ENCODE measurements at regions not wholly inside any gene's neighbourhood (a gene's known extent, or its start where the extent isn't known, plus 50 kb on each side); places are given as distances from the start of the nearest gene placed in this dataset.

DNA sequence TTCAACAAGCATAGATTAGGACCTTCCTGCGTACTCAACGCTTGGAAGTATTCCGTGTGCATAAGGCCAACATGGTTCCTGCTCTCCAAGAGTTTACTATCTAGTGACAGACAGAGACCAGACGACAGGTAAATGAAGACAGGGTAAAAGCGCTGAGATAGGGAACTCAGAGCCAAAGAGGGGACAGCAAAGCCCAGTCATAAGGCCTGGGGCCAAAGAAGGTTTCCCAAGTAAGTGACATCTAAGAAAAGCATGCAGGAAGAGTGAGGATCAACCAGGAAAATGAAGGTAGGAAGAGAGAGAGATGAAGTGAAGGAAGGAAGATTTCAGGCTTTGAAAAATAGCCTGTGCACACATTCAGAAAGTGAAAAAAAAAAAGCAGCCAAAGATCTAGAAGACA is 76.9 kb upstream of the CDH20 start:
- no peak for DNase-seq (ENCODE audit: low spot score)

DNA sequence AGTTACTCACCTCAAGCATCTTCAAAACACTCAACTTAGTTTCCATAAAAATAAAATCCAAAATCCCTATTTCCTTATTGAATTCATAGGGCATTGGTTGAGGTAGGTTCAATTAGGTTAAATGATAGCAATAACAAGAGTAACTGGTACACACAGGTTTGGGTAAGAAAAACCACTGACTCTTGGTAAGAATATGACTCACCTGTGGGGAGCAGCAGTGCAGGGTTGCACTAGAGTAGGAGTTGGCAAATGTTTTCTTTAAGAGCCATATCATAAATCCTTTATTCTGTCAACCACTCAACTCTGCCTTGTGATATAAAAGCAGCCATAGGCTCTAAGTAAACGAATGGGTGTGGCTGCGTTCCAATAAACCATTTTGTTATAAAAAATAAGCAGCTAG is 71.4 kb upstream of the CDH20 start:
- no peak for DNase-seq (ENCODE audit: low spot score)

DNA sequence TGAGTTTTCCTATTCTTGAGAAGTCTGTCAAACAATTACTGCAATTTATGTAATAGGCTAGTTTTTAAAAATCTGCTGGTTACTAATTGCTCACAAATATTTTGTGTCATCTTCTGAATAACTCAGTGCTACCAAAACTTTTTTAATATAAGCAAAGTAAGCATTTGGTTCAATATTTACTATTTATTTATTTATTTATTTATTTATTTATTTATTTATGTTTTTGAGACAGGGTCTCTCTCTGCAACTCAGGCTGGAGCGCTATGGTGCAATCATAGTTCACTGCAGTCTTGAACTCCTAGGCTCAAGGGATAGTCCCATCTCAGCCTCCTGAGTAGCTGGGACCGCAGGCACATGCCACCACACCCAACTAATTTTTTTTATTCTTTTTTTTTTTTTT is 60.4 kb upstream of the CDH20 start:
- DNase-seq (ENCODE audit: low spot score): no peak

DNA sequence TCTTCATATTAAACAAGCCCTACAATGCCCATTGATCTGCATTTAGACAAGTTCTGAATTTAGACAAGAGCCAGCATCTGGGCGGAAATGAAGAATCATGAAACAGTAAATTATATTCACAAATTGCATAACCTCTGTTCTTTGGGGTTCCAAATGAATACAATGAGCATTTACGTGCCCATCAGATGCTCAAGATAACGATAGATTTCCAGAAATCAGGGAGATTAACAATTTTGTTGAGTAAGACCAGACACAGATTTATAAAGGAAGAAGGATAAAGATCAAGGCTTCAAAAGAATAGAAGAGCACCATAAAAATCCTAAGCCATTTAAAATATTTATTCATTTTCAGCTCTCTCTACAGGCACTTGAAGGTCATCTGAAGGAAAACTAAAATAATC is 59.7 kb upstream of the CDH20 start:
- no peak for DNase-seq (ENCODE audit: low spot score)

DNA sequence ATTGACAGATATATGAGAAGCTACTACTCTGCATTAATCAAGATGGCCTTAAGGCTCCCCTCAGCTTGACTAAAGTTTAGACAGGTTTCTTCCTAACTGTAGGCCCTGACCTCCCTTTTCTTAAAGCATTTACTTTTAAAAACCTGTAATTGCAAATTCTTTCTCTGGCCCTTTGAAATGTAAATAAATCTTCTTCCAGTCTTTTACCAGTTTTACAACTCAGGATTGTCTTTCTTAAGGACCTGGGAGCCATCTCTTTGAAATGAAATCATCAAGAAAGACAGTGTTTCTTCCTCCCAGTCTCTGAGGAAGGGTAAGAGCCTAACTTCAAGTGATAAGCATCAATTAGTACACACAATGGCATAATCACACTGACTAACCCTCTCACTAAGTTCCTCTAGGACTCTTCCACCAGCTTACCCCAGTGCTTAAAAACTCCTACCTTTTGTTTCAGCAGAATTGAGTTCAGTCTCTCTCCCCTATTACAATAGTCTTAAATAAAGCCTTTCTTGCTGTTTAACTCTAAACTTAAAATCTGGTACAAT is 58.7 kb upstream of the CDH20 start:
- no peak for DNase-seq (ENCODE audit: low spot score)

DNA sequence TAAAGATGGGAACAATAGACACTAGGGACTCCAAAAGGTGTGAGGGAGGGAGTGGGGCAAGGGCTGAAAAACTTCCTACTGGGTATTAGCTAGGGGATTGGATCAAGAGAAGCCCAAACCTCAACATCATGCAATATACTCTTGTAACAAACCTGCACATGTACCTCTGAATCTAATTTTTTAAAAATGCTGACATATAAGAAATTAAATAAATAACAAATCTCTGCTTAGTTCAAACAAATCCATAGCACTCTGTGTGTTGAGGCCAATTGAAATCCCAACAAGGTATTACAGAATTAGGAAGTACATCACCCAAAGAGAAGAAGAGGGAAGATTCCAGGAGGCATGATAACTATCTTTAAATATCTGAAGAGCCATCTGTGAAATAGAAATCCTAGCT is 55.4 kb upstream of the CDH20 start:
- no peak for DNase-seq (ENCODE audit: low spot score)

DNA sequence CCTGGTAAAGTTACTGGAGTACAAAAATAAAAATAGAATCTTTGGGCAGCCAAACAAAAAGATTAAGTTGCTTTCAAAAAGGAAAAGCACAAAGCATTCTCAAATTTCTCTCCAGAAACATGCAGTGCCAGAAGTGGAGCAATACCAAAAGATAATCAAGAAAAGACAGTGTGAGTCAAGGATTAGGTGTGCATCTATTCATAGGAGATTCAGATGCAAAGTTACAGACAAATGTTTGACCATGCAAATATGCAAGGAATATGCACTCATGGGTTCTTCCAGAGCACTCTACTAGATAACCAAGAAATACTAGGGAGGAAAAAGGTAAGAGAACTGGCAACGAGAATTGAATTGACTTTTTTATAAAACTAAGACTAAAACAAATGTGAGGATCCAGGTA is 51.8 kb upstream of the CDH20 start:
- no peak for DNase-seq (ENCODE audit: low spot score)

DNA sequence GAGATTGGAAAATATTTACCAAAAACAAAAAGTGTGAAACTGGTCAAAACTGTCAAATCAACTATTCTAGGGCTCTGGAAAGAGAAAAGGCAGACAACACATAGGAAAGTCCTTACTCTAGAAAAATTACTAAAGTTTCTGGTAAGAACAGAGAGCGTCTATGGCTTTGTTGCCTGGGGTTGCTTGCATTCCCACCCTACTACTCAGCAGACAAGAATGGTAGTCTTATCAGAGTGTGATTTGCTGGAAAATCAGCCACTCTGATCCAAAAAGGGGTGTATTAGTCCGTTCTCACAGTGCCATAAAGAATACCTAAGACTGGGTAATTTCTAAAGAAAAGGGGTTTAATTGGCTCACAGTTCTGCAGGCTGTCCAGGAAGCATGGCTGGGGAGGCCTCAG is 50.3 kb upstream of the CDH20 start:
- DNase-seq (ENCODE audit: low spot score): no peak

All from LoVo (cell line).